ENCODE measurements at regions not wholly inside any gene's neighbourhood (a gene's known extent, or its start where the extent isn't known, plus 50 kb on each side); places are given as distances from the start of the nearest gene placed in this dataset.
"Not testable (repeated sequence)": the region's sequence is repeated elsewhere in the genome, so short reads cannot be mapped to it uniquely, and the experiment has no call there.

DNA sequence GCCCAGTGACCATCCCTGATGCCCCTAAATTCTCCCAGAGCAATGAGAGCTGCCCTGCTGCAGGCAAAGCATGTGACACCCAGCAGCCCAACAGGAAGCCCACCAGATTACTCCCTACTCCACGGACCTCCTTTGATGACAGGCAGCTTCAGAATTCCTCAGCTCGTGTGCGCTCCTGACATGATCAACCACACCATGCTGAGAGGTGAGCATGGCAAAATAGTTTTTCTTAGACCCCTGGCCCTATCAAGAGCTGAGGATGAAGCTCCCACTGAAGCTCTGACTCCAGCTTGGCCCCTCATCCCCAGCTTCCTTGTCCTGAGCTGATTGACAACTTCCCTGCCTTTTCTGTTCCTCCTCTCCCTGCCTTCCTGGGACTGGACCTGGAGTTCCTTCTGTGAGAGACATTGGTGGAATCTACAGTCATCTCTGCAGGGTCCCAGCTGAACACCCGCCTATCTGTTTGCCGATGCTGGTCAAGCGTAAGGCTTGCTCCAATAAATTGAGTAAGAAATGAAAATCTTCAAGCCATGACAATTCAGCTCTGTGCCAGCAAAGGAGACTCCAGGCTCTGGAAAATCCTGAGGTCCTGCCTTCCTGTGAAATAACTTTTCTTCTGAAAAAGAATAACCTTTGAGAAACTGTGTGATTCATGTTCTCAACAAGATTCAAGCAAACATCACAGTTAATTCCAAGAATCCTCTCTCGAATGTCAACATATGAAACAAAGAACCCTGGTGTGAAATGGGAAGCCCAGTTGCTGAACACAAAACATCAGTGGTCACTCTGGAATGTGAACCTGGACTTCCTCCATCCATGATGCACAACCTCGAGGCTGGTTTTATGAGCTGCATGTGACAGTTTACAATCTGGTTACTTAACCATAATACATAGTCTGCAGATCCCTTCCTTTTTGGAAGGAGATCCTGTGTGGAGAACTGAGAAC is 201.1 kb downstream of the SPP2 start:
- no peak for DNase-seq (ENCODE audit: low read depth in 2 of 2, low spot score in 1 of 2)

DNA sequence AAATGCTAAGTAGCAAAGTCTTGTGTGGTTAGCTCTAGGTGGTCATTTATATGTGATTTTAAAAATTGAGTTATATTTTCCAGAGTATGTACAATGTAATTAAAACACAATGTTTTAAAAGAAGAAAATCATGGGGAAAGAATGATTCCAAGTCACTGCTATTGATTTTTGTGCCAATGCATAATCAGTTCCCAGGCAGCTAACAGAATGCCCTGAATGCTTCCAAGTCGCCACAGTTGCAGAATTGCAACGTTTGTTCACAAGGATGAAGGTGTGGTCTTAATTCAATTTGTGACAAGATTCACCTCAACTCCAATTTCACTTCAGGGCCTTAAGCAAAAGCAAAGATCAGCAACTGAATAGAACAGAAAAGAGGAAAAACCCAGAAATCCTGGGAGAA is 200.4 kb downstream of the SPP2 start:
- no peak for DNase-seq (ENCODE audit: low read depth in 2 of 2, low spot score in 1 of 2)

DNA sequence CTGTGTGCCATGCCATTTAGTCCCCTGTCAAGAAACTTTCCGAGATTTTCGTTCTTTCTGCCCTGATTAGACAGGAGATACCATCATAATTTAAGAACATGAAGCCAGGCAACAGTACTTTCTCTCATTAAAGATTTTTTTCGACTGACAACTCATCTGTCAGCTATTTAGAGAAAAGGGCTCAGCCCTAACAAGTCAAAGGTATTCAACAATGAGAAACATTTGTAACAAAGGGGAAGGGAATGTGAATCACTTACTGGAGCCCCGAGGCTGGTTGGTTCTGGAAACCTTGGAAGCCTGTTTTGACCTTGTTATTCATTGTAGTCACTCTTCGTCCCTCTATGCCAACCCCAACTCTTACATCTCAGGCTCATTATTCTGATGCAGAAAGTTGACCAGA is 199.4 kb downstream of the SPP2 start:
- DNase-seq (ENCODE audit: low read depth in 2 of 2, low spot score in 1 of 2), result no peak

DNA sequence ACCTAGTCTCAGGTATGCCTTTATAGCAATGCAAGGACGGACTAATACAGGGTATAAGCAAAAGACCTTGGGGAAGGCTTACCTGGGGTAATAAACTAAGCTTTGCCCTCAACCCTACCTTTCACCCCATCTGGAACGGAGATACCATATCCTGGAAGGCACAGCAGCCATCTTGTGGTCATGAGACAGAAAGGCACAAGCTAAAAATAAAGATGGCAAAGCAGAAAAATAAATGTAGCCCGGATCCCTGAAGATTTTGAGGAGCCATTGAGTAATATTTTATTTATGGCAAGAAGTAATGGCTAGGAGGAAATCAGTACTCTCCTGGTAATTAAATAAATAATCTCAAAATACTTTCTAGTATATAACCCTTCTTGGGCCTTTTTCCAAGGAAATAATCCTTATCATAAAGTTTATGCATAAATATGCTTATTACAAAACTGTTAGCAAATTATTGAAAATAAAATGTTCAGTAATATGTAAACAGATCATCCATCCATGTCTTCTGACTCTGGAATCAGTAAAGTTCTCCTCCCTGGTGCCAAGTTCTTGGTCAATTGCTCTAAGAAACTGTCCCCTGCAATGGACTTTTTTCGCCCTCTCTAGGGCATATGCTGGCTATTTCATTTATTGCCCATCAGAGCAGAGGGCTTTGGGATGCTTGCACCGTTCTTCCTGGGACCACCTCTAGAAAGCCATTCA is 198.7 kb downstream of the SPP2 start:
- no peak for DNase-seq (ENCODE audit: low read depth in 2 of 2, low spot score in 1 of 2)

DNA sequence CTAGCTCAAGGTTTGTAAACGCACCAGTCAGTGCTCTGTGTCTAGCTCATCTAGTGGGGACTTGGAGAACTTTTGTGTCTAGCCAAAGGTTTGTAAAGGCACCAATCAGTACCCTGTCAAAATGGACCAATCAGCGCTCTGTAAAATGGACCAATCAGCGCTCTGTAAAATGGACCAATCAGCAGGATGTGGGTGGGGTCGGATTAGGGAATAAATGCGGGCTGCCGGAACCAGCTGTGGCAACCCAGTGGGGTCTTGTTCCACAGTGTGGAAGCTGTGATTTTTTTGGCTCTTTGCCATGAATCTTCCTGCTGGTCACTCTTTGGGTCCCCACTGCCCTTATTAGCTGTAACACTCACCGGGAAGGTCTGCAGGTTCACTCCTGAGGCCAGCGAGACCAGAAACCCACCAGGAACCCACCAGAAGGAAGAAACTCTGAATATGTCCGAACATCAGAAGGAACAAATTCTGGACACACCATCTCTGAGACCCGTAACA is 197.8 kb downstream of the SPP2 start:
- not testable (repeated sequence) for DNase-seq (ENCODE audit: low read depth in 2 of 2, low spot score in 1 of 2)

DNA sequence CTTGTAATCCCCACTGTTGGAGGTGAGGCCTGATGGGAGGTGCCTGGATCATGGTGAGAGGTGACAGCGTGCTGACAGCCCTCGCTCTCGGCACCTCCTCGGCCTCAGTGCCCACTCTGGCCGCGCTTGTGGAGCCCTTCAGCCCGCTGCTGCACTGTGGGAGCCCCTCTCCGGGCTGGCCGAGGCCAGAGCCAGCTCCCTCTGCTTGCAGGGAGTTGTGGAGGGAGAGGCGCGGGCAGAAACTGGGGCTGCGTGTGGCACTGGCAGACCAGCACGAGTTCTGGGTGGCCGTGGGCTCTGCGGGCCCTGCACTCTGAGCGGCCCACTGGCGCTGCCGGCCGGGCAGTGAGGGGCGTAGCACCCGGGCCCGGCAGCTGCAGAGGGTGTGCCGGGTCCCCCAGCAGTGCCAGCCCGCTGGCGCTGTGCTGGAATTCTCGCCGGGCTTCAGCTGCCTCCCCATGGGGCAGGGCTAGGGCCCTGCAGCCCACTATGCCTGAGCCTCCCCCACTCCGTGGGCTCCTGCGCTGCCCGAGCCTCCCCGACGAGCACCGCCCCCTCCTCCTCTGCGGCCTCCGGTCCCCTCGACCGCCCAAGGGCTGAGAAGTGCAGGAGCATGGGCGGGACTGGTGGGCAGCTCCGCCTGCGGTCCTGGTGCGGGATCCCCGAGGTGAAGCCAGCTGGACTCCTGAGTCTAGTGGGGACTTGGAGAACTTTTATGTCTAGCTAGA is 197.1 kb downstream of the SPP2 start:
- no peak for DNase-seq (ENCODE audit: low read depth in 2 of 2, low spot score in 1 of 2)

DNA sequence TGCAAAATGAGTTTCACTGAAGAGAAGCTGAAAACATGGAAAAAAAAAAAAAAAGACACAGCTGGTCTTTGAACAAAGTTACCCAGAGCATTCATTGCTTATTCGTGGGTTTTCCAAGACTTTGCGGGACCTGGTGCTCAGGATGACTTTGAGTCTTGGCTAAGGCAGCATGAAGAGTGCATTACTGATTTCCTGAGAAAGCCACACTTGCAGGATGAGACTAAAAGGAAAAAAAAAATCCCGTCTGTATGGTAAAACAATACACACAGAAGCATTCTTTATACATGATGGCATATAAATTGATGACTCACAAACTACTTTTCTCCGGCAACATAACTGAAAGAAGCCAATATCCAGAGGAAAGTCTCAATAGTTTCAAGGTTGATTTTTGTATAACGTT is 195.4 kb downstream of the SPP2 start:
- DNase-seq (ENCODE audit: low read depth in 2 of 2, low spot score in 1 of 2), result no peak

DNA sequence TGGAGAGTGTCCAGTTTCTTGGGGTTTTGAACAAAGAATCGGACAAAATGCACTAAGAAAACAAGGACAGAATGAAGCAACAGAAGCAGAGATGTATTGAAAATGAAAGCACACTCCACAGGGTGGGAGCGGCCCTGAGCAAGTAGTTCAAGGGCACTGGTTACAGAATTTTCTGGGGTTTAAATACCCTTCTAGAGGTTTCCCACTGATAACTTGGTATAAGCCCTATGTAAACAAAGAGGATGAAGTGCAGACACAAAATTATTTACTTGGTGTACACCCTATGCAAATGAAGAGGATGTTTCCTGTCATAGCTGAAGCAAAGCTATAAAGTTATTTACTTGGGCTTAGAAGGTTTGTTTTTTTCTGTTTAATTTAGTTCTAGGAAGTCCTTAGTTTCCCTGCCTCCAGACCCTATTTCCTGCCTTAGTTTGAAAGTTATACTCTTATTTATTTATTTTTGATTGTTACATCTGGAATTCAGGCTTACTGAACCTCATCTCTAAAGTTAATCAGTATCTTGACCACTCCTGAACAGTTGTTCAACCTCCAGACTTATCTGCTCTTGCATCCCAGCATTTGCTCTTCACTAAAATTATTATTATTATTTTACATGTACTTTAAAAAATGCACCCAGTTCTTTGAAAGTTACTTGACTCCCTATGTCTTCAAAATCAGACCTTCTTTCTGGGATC is 193.5 kb downstream of the SPP2 start:
- no peak for DNase-seq (ENCODE audit: low read depth in 2 of 2, low spot score in 1 of 2)

DNA sequence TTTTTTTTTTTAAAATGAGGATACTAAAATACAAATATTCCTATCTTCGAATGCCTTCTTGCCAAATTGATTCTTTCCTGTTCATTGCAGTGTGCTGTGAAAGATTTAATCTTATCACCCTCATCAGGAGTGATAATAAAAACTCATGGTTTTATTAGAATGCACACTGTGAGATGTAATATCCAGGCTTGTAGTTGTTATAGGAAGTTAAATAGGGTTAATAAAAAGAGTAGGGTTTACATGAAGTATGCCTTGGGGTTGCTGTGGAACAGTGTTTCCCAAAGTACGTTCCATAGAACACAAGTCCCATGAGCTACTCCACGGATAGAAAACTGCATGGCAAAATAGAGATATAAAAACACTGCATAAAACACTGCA is 191.9 kb downstream of the SPP2 start:
- DNase-seq (ENCODE audit: low read depth in 2 of 2, low spot score in 1 of 2), result no peak

DNA sequence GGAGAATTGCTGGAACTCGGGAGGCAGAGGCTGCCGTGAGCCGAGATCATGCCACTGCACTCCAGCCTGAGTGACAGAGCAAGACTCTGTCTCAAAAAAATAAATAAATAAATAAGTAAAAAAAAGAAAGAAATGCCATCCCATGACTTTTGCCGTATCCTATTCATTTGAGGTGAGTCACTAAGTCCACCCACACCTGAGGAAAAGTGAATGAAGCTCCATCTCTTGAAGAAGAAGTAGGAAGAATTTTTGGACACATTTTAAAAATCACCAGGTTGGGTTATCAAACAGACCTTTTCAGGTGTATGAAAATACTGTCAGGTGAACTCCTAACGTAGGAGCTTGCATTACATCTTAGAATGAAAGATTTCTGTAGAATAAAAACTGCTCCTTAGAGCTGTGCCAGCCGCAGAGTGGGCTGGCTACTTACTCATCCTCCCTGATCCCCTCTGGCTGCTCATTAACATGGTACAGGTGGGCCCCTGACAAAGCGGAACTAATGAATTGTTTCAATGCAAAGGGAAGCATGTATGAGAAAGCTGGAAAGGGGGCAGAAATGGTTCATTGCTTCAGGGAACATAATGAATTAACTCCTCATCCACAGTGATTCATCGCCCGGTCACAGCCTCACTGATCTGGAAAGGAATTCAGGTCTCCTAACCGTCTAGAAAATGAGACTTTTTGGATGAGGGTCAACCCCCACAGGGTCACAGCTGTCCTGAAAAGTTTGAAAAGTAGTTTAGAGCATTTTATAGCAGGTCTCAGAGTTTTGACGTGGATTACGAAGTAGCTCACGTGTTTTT is 191.4 kb downstream of the SPP2 start:
- DNase-seq (ENCODE audit: low read depth in 2 of 2, low spot score in 1 of 2), result no peak

DNA sequence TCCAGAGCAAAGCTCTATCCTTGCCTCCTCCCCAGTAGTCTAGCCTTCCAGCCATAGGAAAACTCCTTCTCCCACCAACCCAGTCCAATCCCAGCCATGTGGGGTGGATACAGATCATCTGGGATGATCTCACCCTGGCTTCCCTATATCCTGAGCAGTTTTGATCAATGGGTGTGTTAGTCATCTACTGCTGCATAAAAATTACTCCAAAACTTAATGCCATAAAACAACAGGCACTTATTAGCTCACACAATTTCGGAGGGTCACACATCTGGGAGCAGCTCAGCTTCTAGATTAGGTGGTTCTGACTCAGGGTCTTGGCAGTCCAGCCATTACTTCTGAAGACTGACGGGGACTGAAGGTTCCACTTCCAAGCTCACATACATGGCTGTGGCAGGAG is 190.4 kb downstream of the SPP2 start:
- no peak for DNase-seq (ENCODE audit: low read depth in 2 of 2, low spot score in 1 of 2)

DNA sequence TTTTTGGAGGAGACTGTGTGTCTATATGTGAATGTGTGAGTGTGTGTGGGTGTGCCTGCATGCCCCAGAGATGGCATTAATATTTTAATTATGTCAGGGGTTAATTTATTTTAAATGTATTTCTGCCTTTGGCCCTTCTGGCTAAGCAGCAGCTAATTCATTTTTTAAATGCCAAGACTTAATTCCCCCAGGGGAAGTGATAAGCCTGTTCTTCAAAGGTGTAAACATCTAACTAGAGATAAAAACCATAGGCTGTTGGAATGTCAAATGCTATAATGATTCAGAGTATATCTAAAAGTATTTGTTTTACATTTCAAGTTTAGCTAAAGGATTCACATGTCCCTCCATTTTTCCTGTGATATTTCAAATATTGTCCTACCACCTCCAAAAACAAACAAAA is 184.7 kb downstream of the SPP2 start:
- DNase-seq (ENCODE audit: low read depth in 2 of 2, low spot score in 1 of 2), result no peak

DNA sequence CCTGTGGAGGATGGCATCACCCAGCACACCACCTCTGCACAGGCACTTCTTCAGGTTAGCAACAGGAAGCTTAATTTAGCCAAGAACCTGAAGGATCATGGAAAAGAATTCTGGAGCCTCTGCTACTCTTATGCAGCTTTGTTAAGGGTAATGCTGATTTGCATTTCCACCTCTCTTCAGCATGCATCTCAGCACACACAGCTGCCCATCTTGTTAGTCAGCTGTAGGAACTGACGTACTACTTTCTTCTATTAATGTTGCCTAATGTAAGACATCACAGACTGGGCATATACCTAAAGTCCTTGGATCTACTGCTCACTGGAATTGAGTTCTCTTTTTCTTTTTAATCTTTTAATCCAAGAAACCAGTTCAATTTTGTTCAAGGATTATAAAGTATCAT is 181.0 kb downstream of the SPP2 start:
- no peak for DNase-seq (ENCODE audit: low read depth in 2 of 2, low spot score in 1 of 2)

DNA sequence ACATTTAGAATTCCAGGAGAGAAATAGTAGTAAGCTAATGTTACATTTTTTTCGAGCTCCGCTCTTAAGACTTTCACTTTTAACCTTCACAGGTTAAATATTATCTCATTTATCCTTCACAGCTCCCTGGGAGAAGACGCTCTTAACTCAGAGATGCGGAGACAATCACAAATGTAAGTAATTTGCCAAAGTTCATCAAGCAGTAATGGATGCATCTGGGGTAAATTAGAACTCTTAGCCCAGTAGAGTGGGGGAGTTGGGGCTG is 168.5 kb downstream of the SPP2 start:
- no peak for DNase-seq (ENCODE audit: low read depth in 2 of 2, low spot score in 1 of 2)

DNA sequence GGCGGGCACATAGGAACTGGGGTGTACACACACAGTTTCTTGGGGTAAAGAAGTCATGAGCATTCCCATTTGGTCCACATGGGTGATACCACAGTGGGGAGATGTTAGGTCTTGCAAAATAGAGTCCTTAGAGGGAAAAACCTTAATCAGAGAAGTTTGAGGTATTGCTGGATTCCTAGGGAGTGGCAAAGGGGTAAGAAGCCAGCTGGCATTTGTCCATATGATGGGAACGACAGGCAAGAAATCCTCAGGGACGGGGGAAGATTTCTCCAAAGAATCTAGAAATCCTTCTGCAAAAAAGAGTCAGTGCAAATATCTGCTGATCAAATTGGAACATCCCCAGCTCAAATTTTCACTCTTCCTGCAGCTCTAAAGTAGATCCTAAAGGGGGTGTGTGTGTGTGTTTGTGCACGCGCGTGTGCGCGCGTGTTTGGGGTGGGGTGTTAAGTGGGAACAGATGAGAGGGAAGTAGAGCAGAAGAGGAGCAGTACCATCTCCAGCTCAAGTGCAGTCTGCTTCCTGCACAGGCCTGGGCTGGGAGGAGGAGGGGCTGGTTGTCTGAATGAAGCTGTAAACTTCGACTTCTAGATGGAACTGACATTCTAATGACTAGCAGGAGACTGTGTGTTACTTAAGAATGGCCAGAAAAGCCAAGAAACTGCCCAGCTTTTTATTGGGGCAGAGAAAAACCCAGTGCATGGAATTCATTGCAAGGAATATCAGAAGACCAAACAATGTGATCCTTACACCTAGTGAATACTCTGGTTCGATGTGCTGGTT is 168.0 kb downstream of the SPP2 start:
- no peak for DNase-seq (ENCODE audit: low read depth in 2 of 2, low spot score in 1 of 2)

DNA sequence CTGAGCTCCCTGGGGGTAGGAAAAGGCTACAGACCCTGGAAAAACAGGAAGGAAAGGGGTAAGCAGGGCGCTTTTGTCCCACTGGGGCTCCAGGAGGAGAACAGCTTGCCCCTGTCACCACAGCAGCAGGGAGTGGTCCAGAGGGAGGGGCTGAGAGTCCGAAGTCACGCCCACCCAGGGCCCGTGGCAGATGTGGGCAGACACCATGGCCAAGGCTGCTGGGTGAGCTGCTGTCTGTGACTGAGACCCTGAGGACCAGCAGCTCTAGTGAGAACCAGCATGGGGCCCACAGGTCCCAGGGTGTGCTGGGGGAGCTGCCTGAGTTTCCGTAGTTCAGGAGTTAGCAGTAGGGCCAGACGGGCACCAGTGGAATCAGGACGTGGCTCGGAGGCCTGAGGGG is 162.0 kb downstream of the SPP2 start:
- DNase-seq (ENCODE audit: low read depth in 2 of 2, low spot score in 1 of 2), result no peak

DNA sequence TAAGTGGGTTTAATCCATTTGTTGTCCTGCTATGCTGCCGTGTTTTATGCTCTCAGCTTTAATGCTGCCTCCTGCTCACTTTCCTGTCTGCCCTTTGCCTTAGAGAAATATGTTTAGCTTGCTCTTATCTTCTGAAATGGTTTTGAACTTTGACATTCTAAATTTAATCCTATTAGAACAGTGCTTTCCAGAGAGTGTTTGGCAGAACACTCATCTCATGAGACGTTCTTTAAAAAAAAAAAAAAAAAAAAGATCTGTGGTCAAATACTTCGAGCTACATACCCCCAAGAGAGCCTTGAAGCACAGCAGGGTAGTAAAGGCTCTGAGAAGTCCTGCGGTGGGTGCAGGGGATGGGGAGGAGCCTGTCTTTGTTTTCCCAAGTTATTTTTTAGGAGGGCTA is 161.3 kb downstream of the SPP2 start:
- no peak for DNase-seq (ENCODE audit: low read depth in 2 of 2, low spot score in 1 of 2)

DNA sequence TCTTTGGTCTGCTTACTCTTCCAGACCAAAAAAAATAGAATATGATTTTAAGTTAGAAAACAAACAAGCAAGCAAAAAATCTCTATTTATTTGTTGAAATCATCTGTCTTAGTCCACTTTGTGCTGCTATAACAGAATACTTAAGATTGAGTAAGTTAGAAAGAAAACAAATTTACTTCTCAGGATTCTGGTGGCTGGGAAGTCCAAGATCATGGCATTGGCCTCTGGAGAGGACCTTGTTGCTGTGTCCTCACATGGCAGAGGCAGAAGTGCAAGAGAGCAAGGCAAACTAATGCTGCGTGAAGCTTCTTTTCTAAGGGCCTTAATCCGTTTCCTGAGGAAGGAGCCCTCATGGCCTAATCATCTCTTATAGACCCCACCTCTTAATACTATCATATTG is 156.2 kb downstream of the SPP2 start:
- no peak for DNase-seq (ENCODE audit: low read depth in 2 of 2, low spot score in 1 of 2)

DNA sequence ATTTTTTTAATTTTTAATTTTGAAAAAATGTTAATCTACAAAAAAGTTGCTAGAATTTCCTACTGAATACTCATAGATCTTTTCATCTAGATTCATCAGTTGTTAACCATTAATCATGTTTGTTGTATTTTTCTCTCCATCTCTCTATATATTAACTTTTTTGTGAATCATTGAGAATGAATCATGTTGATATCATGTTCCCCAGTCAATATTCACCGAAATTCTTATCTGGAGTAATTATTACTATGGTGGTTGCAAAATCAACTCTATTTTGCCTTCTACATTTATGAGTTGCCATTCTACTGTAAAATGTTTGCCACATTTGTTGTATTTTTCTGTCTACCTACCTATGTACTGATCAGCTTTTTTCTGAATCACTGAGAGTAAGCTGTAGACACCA is 154.0 kb downstream of the SPP2 start:
- no peak for DNase-seq (ENCODE audit: low read depth in 2 of 2, low spot score in 1 of 2)
